DOHH2 (cell line): ENCODE measurements at regions not wholly inside any gene's neighbourhood (a gene's known extent, or its start where the extent isn't known, plus 50 kb on each side); places are given as distances from the start of the nearest gene placed in this dataset.

ENCODE experiments used
- H3F3A ChIP-seq: fragments of 200-600 bp; sonication (generic), shearing (Covaris generic); 2 replicates; pipeline ENCODE4 v1.6.0; 2016; ENCODE audit warnings: antibody characterized with exemption, mild to moderate bottlenecking; ENCODE audit not compliant: control insufficient read depth, insufficient read depth
- H3K27ac ChIP-seq: fragments of 200-600 bp; sonication (generic); 2 replicates; pipeline ENCODE4 v1.5.1; 2014; ENCODE audit warnings: low read depth, mild to moderate bottlenecking, low read length, moderate library complexity
- H3K27me3 ChIP-seq: fragments of 200-600 bp; sonication (generic); 2 replicates; pipeline ENCODE4 v1.6.1; 2014; ENCODE audit warnings: mild to moderate bottlenecking, low read length, mixed read lengths; ENCODE audit not compliant: control insufficient read depth
- H3K36me3 ChIP-seq: fragments of 200-600 bp; sonication (generic); 2 replicates; pipeline ENCODE4 v1.6.1; 2014; ENCODE audit warnings: mild to moderate bottlenecking, low read length, moderate library complexity, mixed read lengths; ENCODE audit not compliant: control insufficient read depth
- H3K4me1 ChIP-seq: fragments of 200-600 bp; sonication (generic); 2 replicates; pipeline ENCODE4 v1.6.1; 2014; ENCODE audit warnings: mild to moderate bottlenecking, low read length, mixed read lengths; ENCODE audit not compliant: control insufficient read depth
- H3K4me2 ChIP-seq: fragments of 200-600 bp; sonication (generic); 2 replicates; pipeline ENCODE4 v1.6.0; 2014; ENCODE audit warnings: mild to moderate bottlenecking, low read length, moderate library complexity
- H3K4me3 ChIP-seq: fragments of 200-600 bp; sonication (generic); 2 replicates; pipeline ENCODE4 v1.5.1; 2014; ENCODE audit warnings: mild to moderate bottlenecking, low read length, mixed read lengths
- H3K79me2 ChIP-seq: fragments of 200-600 bp; sonication (generic); 2 replicates; pipeline ENCODE4 v1.6.1; 2014; ENCODE audit warnings: mild to moderate bottlenecking, low read length, mixed read lengths; ENCODE audit not compliant: control insufficient read depth
- H3K9me2 ChIP-seq: fragments of 200-600 bp; sonication (generic); replicated peaks from 2 replicates; pipeline ENCODE4 v1.6.1; 2014; ENCODE audit warnings: mild to moderate bottlenecking, low read length, mixed read lengths; ENCODE audit not compliant: control insufficient read depth
- H3K9me3 ChIP-seq: fragments of 200-600 bp; sonication (generic); 2 replicates; pipeline ENCODE4 v1.6.1; 2014; ENCODE audit warnings: antibody characterized with exemption, low read length, mixed read lengths; ENCODE audit not compliant: control insufficient read depth, insufficient read depth
- H4K20me1 ChIP-seq: fragments of 200-600 bp; sonication (generic); 2 replicates; pipeline ENCODE4 v1.6.0; 2014; ENCODE audit warnings: low read depth, mild to moderate bottlenecking, antibody characterized with exemption, low read length, moderate library complexity; ENCODE audit not compliant: control insufficient read depth, insufficient read depth
- EZH2phosphoT487 ChIP-seq: fragments of 200-600 bp; sonication (generic); IDR thresholded peaks from 2 replicates; pipeline ENCODE4 v1.6.1; 2017; ENCODE audit warnings: borderline replicate concordance, mild to moderate bottlenecking, antibody characterized with exemption, low read length, moderate library complexity, mixed read lengths
- TF ChIP-seq, protein P1 (sequence below): fragments of 200-600 bp; sonication (generic); IDR thresholded peaks from one replicate; pipeline ENCODE4 v1.5.1; 2014; ENCODE audit warnings: antibody characterized with exemption, mild to moderate bottlenecking, low read depth, low read length; ENCODE audit not compliant: poor library complexity, severe bottlenecking

DNA sequence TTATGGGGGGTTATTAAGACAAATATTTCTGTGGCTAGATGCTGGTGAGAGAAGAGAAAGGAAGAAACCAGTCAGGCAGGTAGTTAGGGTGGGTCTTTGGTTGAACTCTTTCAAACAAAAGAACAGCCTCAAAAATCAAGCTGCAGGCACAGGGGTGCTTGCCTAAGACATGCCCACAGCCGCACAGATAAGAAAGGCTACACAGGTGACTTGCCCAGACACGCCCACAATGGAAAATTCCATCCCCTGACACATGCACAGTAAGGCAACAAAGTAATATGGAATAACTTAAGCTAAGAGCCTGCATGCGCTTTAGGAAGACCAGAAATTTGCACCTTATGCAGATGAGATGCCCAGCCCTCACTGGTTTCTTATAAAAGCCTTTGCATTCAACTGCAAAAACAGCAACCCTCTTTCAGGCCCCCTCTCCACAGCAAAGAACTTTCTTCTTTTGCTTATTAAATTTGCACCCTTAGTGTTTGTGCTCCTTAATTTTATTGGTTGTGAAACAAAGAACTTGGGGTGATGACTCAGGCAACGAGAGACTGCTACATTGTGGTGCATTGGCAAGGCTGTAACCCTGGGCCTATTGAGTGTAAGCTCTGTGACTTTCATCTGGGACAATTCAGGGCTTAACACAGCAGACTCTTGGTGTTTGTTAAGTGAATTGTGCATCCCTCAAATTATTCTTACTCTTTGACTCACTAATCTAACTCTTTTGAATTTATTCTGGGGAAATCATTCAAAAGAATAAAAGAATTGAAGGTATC, 149.4 kb downstream of the RPAP3 start:
- no peak overlapping the region for H3K27ac ChIP-seq
- no peaks in the 10 kb centered on the region for H3K79me2 ChIP-seq
- no peak for TF ChIP-seq EZH2phosphoT487
- TF ChIP-seq, protein P1, sequence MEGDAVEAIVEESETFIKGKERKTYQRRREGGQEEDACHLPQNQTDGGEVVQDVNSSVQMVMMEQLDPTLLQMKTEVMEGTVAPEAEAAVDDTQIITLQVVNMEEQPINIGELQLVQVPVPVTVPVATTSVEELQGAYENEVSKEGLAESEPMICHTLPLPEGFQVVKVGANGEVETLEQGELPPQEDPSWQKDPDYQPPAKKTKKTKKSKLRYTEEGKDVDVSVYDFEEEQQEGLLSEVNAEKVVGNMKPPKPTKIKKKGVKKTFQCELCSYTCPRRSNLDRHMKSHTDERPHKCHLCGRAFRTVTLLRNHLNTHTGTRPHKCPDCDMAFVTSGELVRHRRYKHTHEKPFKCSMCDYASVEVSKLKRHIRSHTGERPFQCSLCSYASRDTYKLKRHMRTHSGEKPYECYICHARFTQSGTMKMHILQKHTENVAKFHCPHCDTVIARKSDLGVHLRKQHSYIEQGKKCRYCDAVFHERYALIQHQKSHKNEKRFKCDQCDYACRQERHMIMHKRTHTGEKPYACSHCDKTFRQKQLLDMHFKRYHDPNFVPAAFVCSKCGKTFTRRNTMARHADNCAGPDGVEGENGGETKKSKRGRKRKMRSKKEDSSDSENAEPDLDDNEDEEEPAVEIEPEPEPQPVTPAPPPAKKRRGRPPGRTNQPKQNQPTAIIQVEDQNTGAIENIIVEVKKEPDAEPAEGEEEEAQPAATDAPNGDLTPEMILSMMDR, result no peak
- no peaks in the 10 kb centered on the region for H3F3A ChIP-seq
- H3K27me3 ChIP-seq, result 0 out of 2 replicates have a peak, but pooled peaks cover 4% of the 10 kb centered on the region
- no peak overlapping the region for H3K4me2 ChIP-seq
- H4K20me1 ChIP-seq, result no peaks in the 10 kb centered on the region
- H3K9me2 ChIP-seq, result no peaks in the 10 kb centered on the region
- H3K4me1 ChIP-seq, result no peaks in the 10 kb centered on the region
- H3K4me3 ChIP-seq, result no peak overlapping the region
- no peaks in the 10 kb centered on the region for H3K9me3 ChIP-seq
- no peaks in the 10 kb centered on the region for H3K36me3 ChIP-seq

DNA sequence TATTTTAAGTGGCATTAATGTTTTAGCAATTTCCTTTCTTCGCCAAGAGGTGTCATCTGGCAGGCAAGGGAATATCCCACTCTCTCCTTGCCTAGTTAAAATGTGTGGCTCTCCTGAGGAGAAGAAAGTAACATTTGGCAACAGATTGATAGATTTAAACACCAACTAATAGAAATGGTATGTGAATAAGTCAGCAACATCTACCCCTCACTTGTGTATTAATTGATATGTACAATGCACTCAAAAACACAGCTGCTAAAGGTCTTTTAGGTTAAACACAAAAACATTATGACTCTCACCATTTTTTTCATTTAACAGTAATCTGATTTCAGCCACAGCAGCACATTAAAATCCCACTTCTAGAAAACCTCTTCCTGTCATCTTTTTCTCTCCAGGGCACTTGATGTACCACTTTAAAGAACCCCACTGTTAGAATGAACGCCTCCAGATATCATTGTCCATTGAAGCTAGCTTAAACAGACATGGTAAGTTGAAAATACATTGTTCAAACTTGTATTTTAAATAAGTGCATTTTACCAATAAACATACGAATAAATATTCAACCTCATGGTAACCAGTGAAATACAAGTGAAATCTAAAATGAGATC, 151.7 kb downstream of the RPAP3 start:
- no peaks in the 10 kb centered on the region for H3F3A ChIP-seq
- H3K27me3 ChIP-seq, result 0 out of 2 replicates have a peak, but pooled peaks cover 4% of the 10 kb centered on the region
- no peaks in the 10 kb centered on the region for H4K20me1 ChIP-seq
- no peak for TF ChIP-seq EZH2phosphoT487
- TF ChIP-seq, protein P1, result no peak
- H3K9me2 ChIP-seq, result no peaks in the 10 kb centered on the region
- H3K4me1 ChIP-seq, result no peaks in the 10 kb centered on the region
- H3K9me3 ChIP-seq, result no peaks in the 10 kb centered on the region
- H3K36me3 ChIP-seq, result no peaks in the 10 kb centered on the region
- no peak overlapping the region for H3K27ac ChIP-seq
- no peaks in the 10 kb centered on the region for H3K79me2 ChIP-seq
- no peak overlapping the region for H3K4me3 ChIP-seq
- no peak overlapping the region for H3K4me2 ChIP-seq

DNA sequence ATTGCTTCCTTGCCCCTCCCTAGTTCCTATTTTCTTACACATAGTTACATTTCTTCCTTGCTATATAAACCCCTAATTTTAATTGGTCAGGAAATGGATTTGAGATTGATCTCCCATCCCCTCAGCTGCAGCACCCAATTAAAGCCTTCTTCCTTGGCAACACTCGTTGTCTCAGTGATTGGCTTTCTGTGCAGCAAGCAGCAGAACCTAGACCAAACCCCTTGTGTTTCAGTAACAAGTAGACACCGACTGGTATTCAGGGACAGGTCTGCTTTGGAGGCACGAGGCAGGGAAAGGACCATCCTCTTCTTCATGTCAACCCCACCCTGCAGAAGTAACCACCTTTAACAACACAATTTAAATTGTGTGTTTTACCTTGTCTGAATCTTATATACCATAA, 152.6 kb downstream of the RPAP3 start:
- Histone ChIP-seq H3K4me2 (no peak overlapping the region), H3F3A (no peaks in the 10 kb centered on the region), H3K36me3 (no peaks in the 10 kb centered on the region), H3K9me3 (no peaks in the 10 kb centered on the region), H3K4me3 (no peak overlapping the region), H3K27ac (no peak overlapping the region), H3K79me2 (no peaks in the 10 kb centered on the region), H3K4me1 (no peaks in the 10 kb centered on the region), H3K27me3 (no peaks in the 10 kb centered on the region), H4K20me1 (no peaks in the 10 kb centered on the region), H3K9me2 (no peaks in the 10 kb centered on the region)
- no peak for TF ChIP-seq EZH2phosphoT487
- TF ChIP-seq, protein P1, result no peak
